A549 (cell line): ENCODE measurements at regions not wholly inside any gene's neighbourhood (a gene's known extent, or its start where the extent isn't known, plus 50 kb on each side); places are given as distances from the start of the nearest gene placed in this dataset.
"Not testable (repeated sequence)": the region's sequence is repeated elsewhere in the genome, so short reads cannot be mapped to it uniquely, and the experiment has no call there.

Source experiments
- ATAC-seq, 2 experiments: fragments of 200-7000 bp in 1 of 2; fragments of >200 bp in 1 of 2; cut with Nextera tagmentation in 1 of 2; cut with Tn5 transposase in 1 of 2; 3 replicates each; pipeline versions ENCODE4 v1.8.0 to v1.9.1; 2018 to 2020; ENCODE audit warnings: mild to moderate bottlenecking in 1 of 2, moderate library complexity in 1 of 2
- CTCF ChIA-PET: fragments of 300-600 bp; sonication (Branson Sonifier 250); formaldehyde crosslinking; extraction: SDS; loops from one replicate; lab custom pipeline; 2021; ENCODE audit warnings: antibody characterized with exemption, inconsistent platforms; lab: Yijun Ruan, JAX
- POLR2A ChIA-PET: fragments of 350-600 bp; formaldehyde crosslinking; extraction: SDS; loops from one replicate; lab custom pipeline; 2021; ENCODE audit warnings: antibody characterized with exemption, inconsistent platforms; lab: Yijun Ruan, JAX
- DNase-seq, 2 experiments: peaks; one replicate each; pipeline versions ENCODE4 v3.0.0 to v3.0.0-alpha.2; 2011 to 2016; ENCODE audit warnings: low read depth in 1 of 2, low spot score in 1 of 2
- FAIRE-seq: peaks from 2 replicates; lab custom pipeline; 2011; peaks lifted over from hg19 to GRCh38; lab: Jason Lieb, UNC
- H3K27ac ChIP-seq, 2 experiments: fragments of >200 bp; sonication (Bioruptor Twin); formaldehyde crosslinking; 3 replicates each; pipeline ENCODE4 v1.5.1; 2016 to 2017
- H3K4me1 ChIP-seq: fragments of >200 bp; sonication (Bioruptor Twin); formaldehyde crosslinking; 3 replicates; pipeline ENCODE4 v1.6.1; 2016
- H3K4me2 ChIP-seq: fragments of >200 bp; sonication (Bioruptor Twin); formaldehyde crosslinking; 3 replicates; pipeline ENCODE4 v1.6.1; 2016
- H3K4me3 ChIP-seq: fragments of >200 bp; sonication (Bioruptor Twin); formaldehyde crosslinking; 3 replicates; pipeline ENCODE4 v1.5.1; 2016
- H3K9me3 ChIP-seq: fragments of >200 bp; sonication (Bioruptor Twin); formaldehyde crosslinking; 3 replicates; pipeline ENCODE4 v1.6.1; 2016
- BCL3 ChIP-seq: fragments of >200 bp; sonication (Bioruptor Twin); formaldehyde crosslinking; IDR thresholded peaks from 3 replicates; pipeline ENCODE4 v1.6.1; 2016
- CBX2 ChIP-seq: fragments of 200-600 bp; sonication (generic); IDR thresholded peaks from 2 replicates; pipeline ENCODE4 v1.6.1; 2016; ENCODE audit warnings: low read depth, mild to moderate bottlenecking, borderline replicate concordance
- CHD2 ChIP-seq: fragments of 150-350 bp; IDR thresholded peaks from 2 replicates; pipeline ENCODE4 v1.6.1; 2014; ENCODE audit warnings: low read length; ENCODE audit not compliant: partially characterized antibody
- ELK1 ChIP-seq: fragments of 150-350 bp; IDR thresholded peaks from 2 replicates; pipeline ENCODE4 v1.6.1; 2014; ENCODE audit warnings: low read depth, mild to moderate bottlenecking, low read length
- EP300 ChIP-seq, 2 experiments: fragments of >200 bp; sonication (Bioruptor Twin); formaldehyde crosslinking; IDR thresholded peaks; 2 replicates in 1 of 2; 3 replicates in 1 of 2; pipeline ENCODE4 v1.6.1; 2016 to 2017
- ESRRA ChIP-seq: fragments of 150-350 bp; IDR thresholded peaks from 2 replicates; pipeline ENCODE4 v1.6.1; 2014; ENCODE audit warnings: mild to moderate bottlenecking, low read length, borderline replicate concordance
- FOXS1 ChIP-seq: fragments of 250-450 bp; sonication (Bioruptor Pico); IDR thresholded peaks from 2 replicates; pipeline ENCODE4 v1.5.0; 2020; ENCODE audit warnings: mild to moderate bottlenecking, moderate library complexity
- HEYL ChIP-seq: fragments of 250-450 bp; sonication (Bioruptor Pico); IDR thresholded peaks from 2 replicates; pipeline ENCODE4 v1.8.0; 2021; ENCODE audit warnings: mild to moderate bottlenecking, moderate library complexity
- HMGXB4 ChIP-seq: fragments of 250-450 bp; sonication (Bioruptor Pico); IDR thresholded peaks from 2 replicates; pipeline ENCODE4 v1.5.0; 2021; ENCODE audit warnings: mild to moderate bottlenecking, moderate library complexity, borderline replicate concordance
- HOXA7 ChIP-seq: fragments of 250-450 bp; sonication (Bioruptor Pico); IDR thresholded peaks from 2 replicates; pipeline ENCODE4 v1.5.0; 2020; ENCODE audit warnings: mild to moderate bottlenecking, moderate library complexity
- HOXB5 ChIP-seq: fragments of 250-450 bp; sonication (Bioruptor Pico); IDR thresholded peaks from 2 replicates; pipeline ENCODE4 v1.5.0; 2020; ENCODE audit warnings: mild to moderate bottlenecking, moderate library complexity
- KDM1A ChIP-seq: fragments of 200-600 bp; sonication (generic); IDR thresholded peaks from 2 replicates; pipeline ENCODE4 v1.6.1; 2016; ENCODE audit warnings: low read depth, mild to moderate bottlenecking
- KDM5A ChIP-seq: fragments of 200-600 bp; sonication (generic); IDR thresholded peaks from 2 replicates; pipeline ENCODE4 v1.6.1; 2016; ENCODE audit warnings: antibody characterized with exemption, mild to moderate bottlenecking
- NFE2L2 ChIP-seq: fragments of 150-350 bp; conservative IDR thresholded peaks from 2 replicates; pipeline ENCODE4 v1.6.1; 2014; ENCODE audit warnings: low read length
- POLR2A ChIP-seq: IDR thresholded peaks from 2 replicates; pipeline ENCODE4 v1.6.1; 2012; ENCODE audit warnings: mild to moderate bottlenecking, low read length
- RAD21 ChIP-seq, 2 experiments: fragments of >200 bp in 1 of 2; sonication (Bioruptor Twin) in 1 of 2; formaldehyde crosslinking in 1 of 2; IDR thresholded peaks in 1 of 2; conservative IDR thresholded peaks in 1 of 2; 2 replicates in 1 of 2; 3 replicates in 1 of 2; pipeline ENCODE4 v1.6.1; 2012 to 2018; ENCODE audit warnings: inconsistent platforms in 1 of 2
- USF2 ChIP-seq: fragments of 450-650 bp; IDR thresholded peaks from 2 replicates; pipeline ENCODE4 v1.6.1; 2014; ENCODE audit warnings: antibody characterized with exemption
- ZNF302 ChIP-seq: fragments of 250-450 bp; sonication (Bioruptor Pico); IDR thresholded peaks from 2 replicates; pipeline ENCODE4 v1.9.0; 2021; ENCODE audit warnings: inconsistent platforms, mild to moderate bottlenecking, moderate library complexity
- WGBS: methylation state at CpG from one replicate; pipeline ENCODE4 v1.1.6; 2017; ENCODE audit errors: missing lambda C conversion rate; 5-methylcytosine and 5-hydroxymethylcytosine counted together
- TF ChIP-seq, protein P1 (sequence below): fragments of >200 bp; sonication (Bioruptor Twin); formaldehyde crosslinking; IDR thresholded peaks from 3 replicates; pipeline ENCODE4 v1.5.1; 2016

- H3K4me3 ChIP-seq, FAIRE-seq, H3K4me1 ChIP-seq, ATAC-seq, H3K4me2 ChIP-seq, H3K27ac ChIP-seq, CTCF ChIA-PET, H3K9me3 ChIP-seq, DNase-seq, POLR2A ChIA-PET: not testable (repeated sequence)
- whole genome bisulfite sequencing = 16% methylated on average over 4 of the region's 5 CpGs
Measured at GRCh38 chr6:163747058-163747457, 332.5 kb downstream of the QKI start.

- H3K27ac ChIP-seq = no peak overlapping the region
- H3K4me1 ChIP-seq = no peaks in the 10 kb centered on the region
- ChIA-PET CTCF (no interaction called here), POLR2A (no interaction called here)
- H3K9me3 ChIP-seq = no peaks in the 10 kb centered on the region
- no peak for FAIRE-seq
- peak; percentile 54 to 65; a peak in 5 of 6 replicates for ATAC-seq
- no peak overlapping the region for H3K4me3 ChIP-seq
- TF ChIP-seq NFE2L2 = no peak
- no peak for TF ChIP-seq RAD21 (conservative IDR thresholded peaks at IDR 0.05 in 1 of 2, IDR thresholded peaks at IDR 0.05 in 1 of 2)
- no peak for TF ChIP-seq ZNF302 (CRISPR knock-in tag)
- TF ChIP-seq KDM5A = no peak
- TF ChIP-seq HOXB5 (CRISPR knock-in tag) = no peak
- no peak for TF ChIP-seq KDM1A
- TF ChIP-seq BCL3 = no peak
- TF ChIP-seq ELK1 = no peak
- no peak for TF ChIP-seq ESRRA
- no peak for TF ChIP-seq HOXA7 (CRISPR knock-in tag)
- TF ChIP-seq EP300 (IDR thresholded peaks at IDR 0.05) = no peak
- no peak for TF ChIP-seq HEYL (CRISPR knock-in tag)
- TF ChIP-seq CBX2 = no peak
- TF ChIP-seq FOXS1 (CRISPR knock-in tag) = no peak
- no peak for TF ChIP-seq CHD2
- TF ChIP-seq, protein P1, sequence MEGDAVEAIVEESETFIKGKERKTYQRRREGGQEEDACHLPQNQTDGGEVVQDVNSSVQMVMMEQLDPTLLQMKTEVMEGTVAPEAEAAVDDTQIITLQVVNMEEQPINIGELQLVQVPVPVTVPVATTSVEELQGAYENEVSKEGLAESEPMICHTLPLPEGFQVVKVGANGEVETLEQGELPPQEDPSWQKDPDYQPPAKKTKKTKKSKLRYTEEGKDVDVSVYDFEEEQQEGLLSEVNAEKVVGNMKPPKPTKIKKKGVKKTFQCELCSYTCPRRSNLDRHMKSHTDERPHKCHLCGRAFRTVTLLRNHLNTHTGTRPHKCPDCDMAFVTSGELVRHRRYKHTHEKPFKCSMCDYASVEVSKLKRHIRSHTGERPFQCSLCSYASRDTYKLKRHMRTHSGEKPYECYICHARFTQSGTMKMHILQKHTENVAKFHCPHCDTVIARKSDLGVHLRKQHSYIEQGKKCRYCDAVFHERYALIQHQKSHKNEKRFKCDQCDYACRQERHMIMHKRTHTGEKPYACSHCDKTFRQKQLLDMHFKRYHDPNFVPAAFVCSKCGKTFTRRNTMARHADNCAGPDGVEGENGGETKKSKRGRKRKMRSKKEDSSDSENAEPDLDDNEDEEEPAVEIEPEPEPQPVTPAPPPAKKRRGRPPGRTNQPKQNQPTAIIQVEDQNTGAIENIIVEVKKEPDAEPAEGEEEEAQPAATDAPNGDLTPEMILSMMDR = no peak
- no peak for TF ChIP-seq USF2
- TF ChIP-seq POLR2A = no peak
- no peak for TF ChIP-seq HMGXB4 (CRISPR knock-in tag)
- 29% methylated on average over 10 of the region's 10 CpGs for WGBS
- DNase-seq = peak; percentile 15 to 17
- no peak overlapping the region for H3K4me2 ChIP-seq
Measured at GRCh38 chr6:163745536-163746400, 331.2 kb downstream of the QKI start.
